ENCODE measurements at regions not wholly inside any gene's neighbourhood (a gene's known extent, or its start where the extent isn't known, plus 50 kb on each side); places are given as distances from the start of the nearest gene placed in this dataset.

DNA sequence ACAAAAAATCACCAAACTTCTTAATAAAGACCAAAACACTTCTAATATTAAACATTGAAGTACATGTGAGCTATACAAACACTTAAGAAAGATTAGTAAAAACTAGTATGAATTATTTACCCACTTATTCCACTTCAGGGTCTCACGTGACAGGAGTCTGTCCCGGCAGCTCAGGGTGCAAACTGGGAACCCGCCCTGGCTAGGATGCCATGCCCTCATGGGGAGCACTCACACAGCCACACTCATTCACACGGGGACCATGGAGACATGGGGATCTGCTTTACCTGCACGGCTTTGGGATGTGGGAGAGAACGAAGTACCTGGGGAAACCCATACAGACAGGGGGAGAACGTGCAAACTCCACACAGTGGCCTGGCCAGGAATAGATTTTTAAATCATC, 179.3 kb upstream of the UBE3A start:
- no peaks in the 10 kb centered on the region for H3K27me3 ChIP-seq (ENCODE audit: low read depth)
- ATAC-seq: peak; percentile 68 to 85
- DNase-seq: peak; percentile 51
- H3K4me1 ChIP-seq: no peaks in the 10 kb centered on the region
- H3K27ac ChIP-seq: no peak overlapping the region
- no peak overlapping the region for H3K4me3 ChIP-seq
- intact Hi-C loops (cut with DNase I): no loop called here
- H3K36me3 ChIP-seq: no peaks in the 10 kb centered on the region
- H3K9me3 ChIP-seq: no peaks in the 10 kb centered on the region
- TF ChIP-seq, protein P1, sequence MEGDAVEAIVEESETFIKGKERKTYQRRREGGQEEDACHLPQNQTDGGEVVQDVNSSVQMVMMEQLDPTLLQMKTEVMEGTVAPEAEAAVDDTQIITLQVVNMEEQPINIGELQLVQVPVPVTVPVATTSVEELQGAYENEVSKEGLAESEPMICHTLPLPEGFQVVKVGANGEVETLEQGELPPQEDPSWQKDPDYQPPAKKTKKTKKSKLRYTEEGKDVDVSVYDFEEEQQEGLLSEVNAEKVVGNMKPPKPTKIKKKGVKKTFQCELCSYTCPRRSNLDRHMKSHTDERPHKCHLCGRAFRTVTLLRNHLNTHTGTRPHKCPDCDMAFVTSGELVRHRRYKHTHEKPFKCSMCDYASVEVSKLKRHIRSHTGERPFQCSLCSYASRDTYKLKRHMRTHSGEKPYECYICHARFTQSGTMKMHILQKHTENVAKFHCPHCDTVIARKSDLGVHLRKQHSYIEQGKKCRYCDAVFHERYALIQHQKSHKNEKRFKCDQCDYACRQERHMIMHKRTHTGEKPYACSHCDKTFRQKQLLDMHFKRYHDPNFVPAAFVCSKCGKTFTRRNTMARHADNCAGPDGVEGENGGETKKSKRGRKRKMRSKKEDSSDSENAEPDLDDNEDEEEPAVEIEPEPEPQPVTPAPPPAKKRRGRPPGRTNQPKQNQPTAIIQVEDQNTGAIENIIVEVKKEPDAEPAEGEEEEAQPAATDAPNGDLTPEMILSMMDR (IDR thresholded peaks at IDR 0.05): no peak

DNA sequence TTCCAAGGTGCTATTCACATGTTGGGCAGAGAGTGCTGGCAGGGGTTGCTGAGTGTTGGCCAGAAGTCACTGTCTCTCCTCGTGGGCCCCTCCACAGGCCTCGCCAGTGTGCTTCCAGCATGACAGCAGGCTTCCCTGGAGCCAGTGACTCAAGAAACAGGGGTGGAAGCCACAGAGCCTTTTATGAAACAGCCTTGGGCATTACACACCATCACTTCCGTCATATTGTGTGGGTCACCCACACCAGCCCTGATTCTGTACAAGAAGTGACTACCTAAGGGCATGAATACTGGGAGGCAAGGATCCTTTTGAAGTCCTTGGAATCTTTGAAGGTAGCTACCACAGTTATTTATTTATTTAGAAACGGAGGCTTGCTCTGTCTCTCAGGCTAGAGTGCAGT, 177.6 kb upstream of the UBE3A start:
- no peak for DNase-seq
- TF ChIP-seq, protein P1 (IDR thresholded peaks at IDR 0.05): no peak
- intact Hi-C loops (cut with DNase I): no loop called here

DNA sequence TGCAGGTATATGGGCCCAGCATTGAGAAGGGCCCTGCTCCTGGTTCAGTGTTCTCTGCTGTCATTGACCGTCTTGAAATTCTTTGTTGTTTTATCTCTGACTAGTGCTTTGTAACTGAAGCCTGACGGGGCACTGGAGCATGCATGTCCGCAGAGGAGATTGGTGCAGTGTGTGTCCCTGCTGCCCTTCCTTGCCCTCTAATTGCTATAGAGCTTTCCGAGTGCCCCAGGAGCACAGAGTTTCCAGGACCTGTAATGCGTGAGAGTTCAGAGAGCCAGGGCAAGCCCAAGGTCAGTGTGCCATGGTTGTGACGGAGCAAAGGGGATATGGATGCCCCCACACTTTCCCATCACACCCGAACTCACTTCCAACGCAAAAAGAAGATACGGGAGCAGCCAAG, 174.3 kb upstream of the UBE3A start:
- no peak for DNase-seq
- Histone ChIP-seq H3K27me3 (ENCODE audit: low read depth) (no peaks in the 10 kb centered on the region), H3K4me3 (no peak overlapping the region), H3K4me1 (no peaks in the 10 kb centered on the region), H3K36me3 (no peaks in the 10 kb centered on the region), H3K9me3 (no peaks in the 10 kb centered on the region), H3K27ac (no peak overlapping the region)
- ATAC-seq: no peak
- TF ChIP-seq, protein P1 (IDR thresholded peaks at IDR 0.05): no peak
- intact Hi-C loops (cut with DNase I): no loop called here

More for the DNA sequence above, 177.6 kb upstream of the UBE3A start:
- no peak overlapping the region for H3K4me3 ChIP-seq
- no peaks in the 10 kb centered on the region for H3K36me3 ChIP-seq
- H3K9me3 ChIP-seq: no peaks in the 10 kb centered on the region
- no peak overlapping the region for H3K27ac ChIP-seq
- no peaks in the 10 kb centered on the region for H3K27me3 ChIP-seq (ENCODE audit: low read depth)
- no peak for ATAC-seq
- H3K4me1 ChIP-seq: no peaks in the 10 kb centered on the region

DNA sequence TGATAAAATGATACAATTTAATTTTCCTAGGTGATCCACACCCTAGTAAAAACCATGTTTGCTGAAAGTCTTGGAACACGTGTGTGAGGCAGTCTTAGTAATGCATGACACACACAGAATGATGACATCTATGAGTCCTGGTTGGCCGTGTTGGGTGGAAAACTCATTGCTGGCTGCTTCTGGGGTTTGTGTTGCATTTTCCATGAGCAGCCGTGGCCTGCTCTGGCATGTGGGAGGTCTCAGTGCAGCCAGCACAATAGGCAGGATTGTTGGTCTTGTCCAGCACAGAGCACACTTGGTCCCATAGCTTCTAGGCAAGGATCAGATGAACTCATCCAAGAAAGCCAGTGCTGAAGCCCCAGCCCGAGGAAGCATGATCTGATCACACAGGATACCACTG, 172.8 kb upstream of the UBE3A start:
- TF ChIP-seq, protein P1 (IDR thresholded peaks at IDR 0.05): no peak
- H3K27ac ChIP-seq: no peak overlapping the region
- no peaks in the 10 kb centered on the region for H3K4me1 ChIP-seq
- no peak overlapping the region for H3K4me3 ChIP-seq
- no peak for ATAC-seq
- no peak for DNase-seq
- H3K27me3 ChIP-seq (ENCODE audit: low read depth): no peaks in the 10 kb centered on the region
- H3K36me3 ChIP-seq: no peaks in the 10 kb centered on the region
- intact Hi-C loops (cut with DNase I): no loop called here
- no peaks in the 10 kb centered on the region for H3K9me3 ChIP-seq

DNA sequence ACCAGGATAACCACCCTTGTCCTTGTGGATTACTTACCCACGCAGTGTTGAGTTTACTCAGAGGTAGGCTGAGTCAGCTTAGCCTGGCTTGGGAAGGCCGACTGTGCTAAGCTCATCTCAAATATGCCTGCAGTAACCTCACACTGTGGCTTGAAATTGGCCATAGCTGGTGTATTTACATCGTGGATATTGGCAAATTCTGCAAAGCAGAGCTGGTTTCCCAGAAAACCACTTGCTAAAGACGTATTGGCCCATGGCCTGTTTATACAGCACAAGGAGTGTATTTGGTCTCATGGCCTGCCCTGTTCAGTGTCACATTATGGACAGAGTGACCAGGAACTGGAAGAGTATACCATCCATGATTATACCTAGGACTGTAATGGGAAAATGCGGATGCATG, 170.5 kb upstream of the UBE3A start:
- no peak for DNase-seq
- Histone ChIP-seq H3K27me3 (ENCODE audit: low read depth) (no peaks in the 10 kb centered on the region), H3K36me3 (no peaks in the 10 kb centered on the region), H3K27ac (no peak overlapping the region), H3K4me3 (no peak overlapping the region), H3K9me3 (no peaks in the 10 kb centered on the region), H3K4me1 (no peaks in the 10 kb centered on the region)
- ATAC-seq: peak; percentile 70 to 88
- TF ChIP-seq, protein P1 (IDR thresholded peaks at IDR 0.05): no peak
- intact Hi-C loops (cut with DNase I): no loop called here

DNA sequence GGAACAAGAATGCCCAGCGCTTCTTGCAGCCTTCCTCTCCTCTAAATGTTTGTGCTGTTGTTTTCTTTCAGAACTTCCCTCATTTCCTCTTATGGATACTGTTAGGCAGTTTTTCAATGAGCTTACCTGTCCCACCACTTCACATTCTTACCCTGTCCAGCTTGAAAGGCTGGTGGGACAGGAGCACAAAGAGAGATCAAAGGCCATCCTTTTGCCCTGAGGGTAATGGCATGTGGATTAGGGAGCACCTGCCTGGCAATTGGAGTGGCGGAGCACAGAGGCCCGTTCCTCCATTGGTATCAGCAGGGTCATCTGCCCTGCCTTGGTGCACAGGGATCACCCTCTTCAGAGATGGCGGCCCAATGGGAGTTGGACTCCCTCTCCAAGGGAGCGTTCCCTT, 170.1 kb upstream of the UBE3A start:
- Histone ChIP-seq H3K27ac (no peak overlapping the region), H3K4me1 (no peaks in the 10 kb centered on the region), H3K9me3 (no peaks in the 10 kb centered on the region), H3K4me3 (no peak overlapping the region), H3K36me3 (no peaks in the 10 kb centered on the region), H3K27me3 (ENCODE audit: low read depth) (no peaks in the 10 kb centered on the region)
- TF ChIP-seq, protein P1 (IDR thresholded peaks at IDR 0.05): no peak
- DNase-seq: no peak
- intact Hi-C loops (cut with DNase I): no loop called here
- peak in 1 of 2 donors; percentile 25 for ATAC-seq
